IPS DF 4.7 (cell line): ENCODE measurements at regions not wholly inside any gene's neighbourhood (a gene's known extent, or its start where the extent isn't known, plus 50 kb on each side); places are given as distances from the start of the nearest gene placed in this dataset.
"Not testable (repeated sequence)": the region's sequence is repeated elsewhere in the genome, so short reads cannot be mapped to it uniquely, and the experiment has no call there.

Source experiments
- DNase-seq: peaks from one replicate; pipeline ENCODE4 v3.0.0-alpha.2; 2013; ENCODE audit warnings: low spot score; ENCODE audit errors: extremely low read depth

- no peak for DNase-seq
These were observed 223.0 kb upstream of the SYNCRIP start for GRCh38 chr6:85865420-85866369.

- no peak for DNase-seq
These were observed 222.0 kb upstream of the SYNCRIP start for GRCh38 chr6:85864453-85865401.

GRCh38 chr6:85856235-85856634 lies 213.5 kb upstream of the SYNCRIP start:
- no peak for DNase-seq

GRCh38 chr6:85838351-85839119 lies 195.8 kb upstream of the SYNCRIP start:
- DNase-seq, result not testable (repeated sequence)

GRCh38 chr6:85828973-85829372 lies 186.3 kb upstream of the SYNCRIP start:
- no peak for DNase-seq

GRCh38 chr6:85826997-85827396 lies 184.3 kb upstream of the SYNCRIP start:
- DNase-seq, result no peak

GRCh38 chr6:85824329-85824728 lies 181.6 kb upstream of the SYNCRIP start:
- DNase-seq, result no peak

GRCh38 chr6:85810558-85810957 lies 167.9 kb upstream of the SYNCRIP start:
- DNase-seq, result no peak

- no peak for DNase-seq
These were observed 161.0 kb upstream of the SYNCRIP start for GRCh38 chr6:85803721-85804120.

- DNase-seq, result no peak
These were observed 159.5 kb upstream of the SYNCRIP start for GRCh38 chr6:85802162-85802561.

- no peak for DNase-seq
These were observed 156.4 kb upstream of the SYNCRIP start for GRCh38 chr6:85798931-85799652.

- no peak for DNase-seq
These were observed 155.3 kb upstream of the SYNCRIP start for GRCh38 chr6:85797993-85798392.

GRCh38 chr6:85795945-85796344 lies 153.3 kb upstream of the SYNCRIP start:
- DNase-seq, result no peak

- no peak for DNase-seq
These were observed 149.6 kb upstream of the SYNCRIP start for GRCh38 chr6:85792254-85792653.

- no peak for DNase-seq
These were observed 133.2 kb upstream of the SYNCRIP start for GRCh38 chr6:85775883-85776282.

GRCh38 chr6:85772641-85773040 lies 130.0 kb upstream of the SYNCRIP start:
- DNase-seq, result no peak

- DNase-seq, result no peak
These were observed 129.3 kb upstream of the SYNCRIP start for GRCh38 chr6:85771925-85772430.

- DNase-seq, result no peak
These were observed 128.8 kb upstream of the SYNCRIP start for GRCh38 chr6:85771455-85771854.

- no peak for DNase-seq
These were observed 122.2 kb upstream of the SYNCRIP start for GRCh38 chr6:85764844-85765243.

- DNase-seq, result no peak
These were observed 114.3 kb upstream of the SYNCRIP start for GRCh38 chr6:85756982-85757381.
